HG02938 (cell line): ENCODE measurements at regions not wholly inside any gene's neighbourhood (a gene's known extent, or its start where the extent isn't known, plus 50 kb on each side); places are given as distances from the start of the nearest gene placed in this dataset.

Experiments used
- ATAC-seq: cut with Tn5 transposase; IDR thresholded peaks from one replicate; pipeline ENCODE4 v1.9.1; 2021; ENCODE audit warnings: mild to moderate bottlenecking, moderate library complexity; ENCODE audit not compliant: unreplicated experiment

- no peak for ATAC-seq
These were observed 180.0 kb downstream of the MTRR start for GRCh38 chr5:8048920-8049319.

DNA sequence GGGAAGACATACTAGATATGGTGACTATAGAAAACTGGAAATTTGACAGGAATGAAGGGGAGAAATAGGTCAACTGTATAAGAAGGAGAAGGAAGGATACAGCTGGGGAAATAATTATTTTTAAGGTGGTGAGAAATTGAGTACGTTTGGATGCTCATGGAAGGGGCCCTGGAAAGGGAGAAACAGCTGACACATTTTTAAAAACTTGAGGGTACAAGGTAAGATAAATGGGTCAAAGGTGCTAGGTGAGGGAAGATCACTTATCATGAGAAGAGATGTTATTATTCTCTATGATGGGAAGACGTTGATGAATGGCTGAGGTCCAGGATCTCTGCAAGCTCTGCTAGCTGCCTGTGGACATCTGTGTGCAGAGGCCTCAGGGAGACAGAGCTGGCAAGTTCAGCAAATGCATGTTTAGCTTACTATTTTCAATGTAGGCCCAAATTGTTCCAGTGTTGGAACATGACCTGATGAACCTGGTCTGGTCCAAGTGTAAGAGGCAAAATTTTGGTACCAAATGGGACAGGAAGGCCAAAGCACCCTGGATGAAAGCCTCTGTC, 181.7 kb downstream of the MTRR start:
- ATAC-seq = no peak

DNA sequence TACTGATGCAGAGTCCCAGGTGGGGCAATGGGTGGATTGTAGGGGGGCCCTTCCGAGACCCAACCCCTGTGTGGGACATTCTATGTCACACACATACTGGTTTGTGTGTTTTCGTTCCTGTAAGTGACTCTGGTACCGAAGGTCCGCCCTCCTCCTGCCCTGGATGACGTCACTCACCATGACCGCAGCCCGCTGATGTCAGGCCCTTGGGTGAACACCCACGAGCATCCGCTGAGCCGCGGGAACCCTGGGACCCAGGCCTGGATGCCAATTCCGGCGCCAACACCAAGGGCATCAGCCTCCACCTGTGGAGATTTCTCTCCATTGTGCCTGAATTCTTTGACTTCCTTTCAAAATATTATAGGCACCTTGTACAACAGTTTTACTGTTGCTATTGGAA, 184.3 kb downstream of the MTRR start:
- ATAC-seq = no peak

- no peak for ATAC-seq
These were observed 188.8 kb downstream of the MTRR start for GRCh38 chr5:8057769-8058168.

DNA sequence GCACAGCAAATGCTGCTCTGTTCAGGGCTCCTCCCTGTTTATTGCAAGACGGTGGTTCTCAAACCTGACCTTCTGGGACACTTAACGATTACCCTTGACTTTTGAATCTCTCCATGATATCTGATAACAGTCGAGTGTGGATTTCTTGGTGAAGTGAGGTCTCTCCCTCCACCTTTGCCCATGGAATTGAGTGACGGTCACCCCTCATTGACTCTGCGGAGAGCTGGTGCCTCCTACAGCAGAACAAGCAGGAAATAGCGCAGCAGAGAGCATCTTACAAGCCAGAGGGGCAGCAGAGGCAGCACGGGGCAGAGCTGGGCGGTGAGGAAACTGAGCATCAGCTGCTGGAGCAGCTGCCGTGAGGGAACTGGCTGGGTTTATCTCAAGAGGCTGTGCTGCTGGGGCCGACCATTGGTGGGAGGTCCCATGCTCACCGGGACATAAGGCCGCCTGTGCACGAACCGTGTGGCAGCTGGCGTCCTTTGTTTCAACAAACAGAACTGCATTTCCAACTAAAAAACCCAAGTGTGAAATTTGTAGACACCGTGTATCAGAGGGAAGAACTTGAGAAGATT, 189.8 kb downstream of the MTRR start:
- no peak for ATAC-seq

GRCh38 chr5:8059337-8059736, 190.4 kb downstream of the MTRR start:
- no peak for ATAC-seq

DNA sequence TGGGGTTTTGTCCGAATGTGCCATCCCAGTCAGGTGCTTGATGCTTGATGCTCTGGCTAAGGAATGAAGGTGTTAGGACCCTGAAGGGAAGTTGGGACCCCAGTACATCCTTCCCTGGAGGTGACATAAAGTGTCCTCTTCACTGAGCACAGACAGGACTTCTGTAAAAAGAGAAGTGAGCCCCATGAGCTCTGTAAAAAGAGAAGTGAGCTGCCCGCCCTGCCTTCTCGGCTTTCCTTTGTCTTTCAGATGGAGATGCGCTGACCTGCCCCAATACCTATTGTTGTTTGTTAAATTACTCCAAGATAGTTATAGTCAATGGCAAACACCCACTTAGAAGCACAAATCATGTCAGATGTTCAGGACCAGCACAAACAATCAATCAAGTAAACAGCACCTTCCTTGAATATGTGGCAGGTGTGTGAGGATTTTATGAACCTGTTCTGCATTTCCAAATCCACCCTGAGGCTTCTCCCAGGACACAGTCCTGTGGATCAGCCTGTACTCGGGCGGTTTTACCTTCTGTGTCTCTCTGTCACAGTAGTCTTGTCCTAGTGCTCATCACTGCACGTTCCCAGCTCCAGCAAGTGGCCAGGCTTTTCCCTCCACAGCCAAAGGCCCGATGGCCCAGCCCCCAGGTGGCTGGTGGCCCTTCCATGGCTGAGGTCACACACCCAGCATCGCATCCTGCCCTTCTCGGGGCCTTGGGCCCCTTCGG, 191.4 kb downstream of the MTRR start:
- ATAC-seq = no peak

DNA sequence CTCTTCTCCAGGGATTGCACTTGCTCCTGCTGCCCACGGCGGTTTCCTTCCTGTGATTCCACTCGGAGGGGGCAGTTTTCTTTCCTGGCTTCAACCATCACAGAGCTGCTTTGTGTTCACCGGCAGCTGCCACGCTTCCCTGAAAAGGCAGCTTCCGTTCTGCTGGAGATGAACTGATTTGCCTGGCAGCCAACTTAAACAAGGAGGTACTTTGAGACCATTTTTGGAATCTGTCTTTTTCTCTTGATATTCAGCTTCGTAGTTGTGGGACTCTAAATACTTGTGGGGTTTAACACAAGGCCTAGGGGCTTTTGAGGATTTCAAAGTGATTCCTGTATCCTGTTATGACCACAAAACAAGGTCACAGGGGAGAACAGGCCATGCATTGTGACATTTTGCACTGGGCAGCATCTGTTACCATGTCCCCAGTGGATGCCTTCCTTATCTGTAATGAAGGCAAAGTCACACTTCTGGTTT, 192.0 kb downstream of the MTRR start:
- ATAC-seq = no peak

- no peak for ATAC-seq
These were observed 193.6 kb downstream of the MTRR start for GRCh38 chr5:8062521-8062920.

DNA sequence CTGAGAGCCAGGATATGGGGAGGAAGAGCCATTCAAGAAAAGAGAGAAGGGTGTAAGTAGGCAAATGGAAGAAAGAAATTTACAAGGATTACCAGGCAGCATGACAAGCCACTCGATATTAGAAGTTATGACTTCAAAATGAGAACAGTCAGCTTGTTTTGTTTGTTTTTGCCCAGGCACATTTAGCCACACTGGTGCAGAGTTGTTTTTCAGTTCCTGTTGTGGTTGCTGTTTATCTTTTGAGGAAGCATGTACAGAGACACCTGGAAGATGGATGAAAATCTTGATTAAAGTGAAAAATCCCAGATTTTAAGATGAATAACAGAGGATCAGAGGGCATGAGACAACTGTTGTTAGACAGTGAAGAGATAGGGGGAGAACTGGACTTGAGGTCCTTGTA, 199.1 kb downstream of the MTRR start:
- no peak for ATAC-seq

GRCh38 chr5:8070138-8070537, 201.2 kb downstream of the MTRR start:
- ATAC-seq = no peak

GRCh38 chr5:8079056-8079455, 210.1 kb downstream of the MTRR start:
- no peak for ATAC-seq

- ATAC-seq = no peak
These were observed 212.2 kb downstream of the MTRR start for GRCh38 chr5:8081179-8081578.

DNA sequence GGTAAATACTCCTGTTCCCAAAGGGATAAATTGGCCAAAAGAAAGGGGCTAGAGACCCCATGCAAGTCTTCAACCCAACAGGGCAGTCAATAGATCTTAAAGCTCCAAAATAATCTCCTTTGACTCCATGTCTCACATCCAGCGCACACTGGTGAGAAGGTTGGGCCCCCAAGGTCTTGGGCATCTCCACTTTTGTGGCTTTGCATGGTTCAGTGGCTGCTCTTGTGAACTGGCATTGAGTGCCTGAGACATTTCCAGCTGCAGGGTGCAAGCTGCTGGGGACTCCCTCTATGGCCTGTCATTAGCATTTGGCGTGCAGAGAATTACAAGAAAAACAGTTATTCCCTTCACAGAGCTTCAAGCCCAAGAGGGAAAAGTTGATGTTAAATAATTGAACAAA, 224.7 kb downstream of the MTRR start:
- ATAC-seq = no peak

GRCh38 chr5:8094304-8094703, 225.4 kb downstream of the MTRR start:
- ATAC-seq = no peak

GRCh38 chr5:8097146-8097545, 228.2 kb downstream of the MTRR start:
- no peak for ATAC-seq

DNA sequence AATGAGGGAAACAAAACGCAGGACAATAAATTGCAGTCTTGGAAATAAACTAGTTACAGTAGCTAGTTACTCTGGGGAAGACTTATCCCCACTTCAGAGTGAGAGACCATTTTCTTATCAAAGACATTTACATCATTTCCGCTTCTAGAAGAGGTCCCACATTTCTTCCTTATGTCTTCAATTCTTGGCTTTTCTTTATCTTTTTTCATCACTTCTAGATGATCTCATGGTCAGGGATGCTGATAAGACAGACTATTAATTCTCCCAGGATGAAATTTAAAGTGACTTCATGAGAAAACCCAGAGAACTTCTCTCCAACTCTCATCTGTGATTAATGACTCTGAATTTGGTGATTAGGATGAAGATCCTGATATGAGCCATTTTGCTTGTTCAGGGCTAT, 229.1 kb downstream of the MTRR start:
- ATAC-seq = no peak

DNA sequence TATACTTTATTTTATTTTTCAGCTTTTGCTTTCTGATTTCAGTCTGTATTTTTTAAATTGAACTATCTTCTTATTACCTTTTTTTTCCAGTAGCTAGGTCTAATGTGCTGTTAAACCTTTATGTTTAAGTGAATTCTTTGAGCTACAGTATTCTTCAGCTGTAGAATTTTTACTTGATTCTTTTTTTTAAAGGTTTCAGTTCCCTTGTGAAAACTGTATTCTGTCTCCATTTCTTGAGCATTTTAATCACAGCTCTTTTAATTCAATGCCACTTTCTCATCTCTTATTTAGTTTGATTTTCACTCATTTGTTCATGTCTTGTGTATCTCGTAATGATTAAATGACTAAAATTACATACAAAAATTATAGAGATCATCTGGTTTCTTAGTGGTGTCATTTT, 233.8 kb downstream of the MTRR start:
- no peak for ATAC-seq

GRCh38 chr5:8114597-8115266, 245.8 kb downstream of the MTRR start:
- ATAC-seq = no peak

GRCh38 chr5:8123559-8123958, 254.6 kb downstream of the MTRR start:
- ATAC-seq = no peak

- ATAC-seq = no peak
These were observed 265.7 kb downstream of the MTRR start for GRCh38 chr5:8134609-8135008.

DNA sequence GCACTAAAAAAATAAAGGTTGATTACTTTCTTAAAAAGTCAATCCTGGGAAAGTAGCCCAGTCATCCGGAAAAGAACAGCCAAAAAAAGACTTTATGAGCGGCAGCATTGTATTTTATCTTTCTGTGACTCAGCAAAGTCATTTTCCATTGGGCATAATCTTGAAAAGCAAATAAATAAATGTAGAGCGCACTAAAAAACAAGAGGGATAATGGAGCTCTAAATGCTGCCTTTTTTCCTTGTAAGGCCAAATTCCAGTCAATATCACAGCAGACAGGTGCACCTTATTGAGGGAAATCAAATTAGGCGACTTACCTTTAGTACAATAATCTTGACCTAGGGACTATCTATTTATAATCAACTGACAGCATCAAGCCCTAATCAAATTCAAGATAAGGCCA, 266.8 kb downstream of the MTRR start:
- no peak for ATAC-seq
